ENCODE measurements at regions not wholly inside any gene's neighbourhood (a gene's known extent, or its start where the extent isn't known, plus 50 kb on each side); places are given as distances from the start of the nearest gene placed in this dataset.

GRCh38 chr19:30174791-30175190, 197.4 kb upstream of the ZNF536 start:
- TF ChIP-seq CTCF (IDR thresholded peaks at IDR 0.05; ENCODE audit: low read length) (no peak), EZH2 (optimal IDR thresholded peaks at IDR 0.05; ENCODE audit: low read depth, low read length) (no peak), EZH2phosphoT487 (IDR thresholded peaks at IDR 0.05; ENCODE audit: low read length) (no peak)

All from MM.1S (cell line).